Kidney epithelial cell (primary cell): ENCODE measurements at regions not wholly inside any gene's neighbourhood (a gene's known extent, or its start where the extent isn't known, plus 50 kb on each side); places are given as distances from the start of the nearest gene placed in this dataset.
"Not testable (repeated sequence)": the region's sequence is repeated elsewhere in the genome, so short reads cannot be mapped to it uniquely, and the experiment has no call there.

Experiments used
- DNase-seq: peaks from one replicate; pipeline ENCODE4 v3.0.0-alpha.2; 2010; ENCODE audit warnings: low read depth
- H3K27me3 ChIP-seq: 2 replicates; pipeline ENCODE4 v1.6.0; 2011; ENCODE audit warnings: low read length; ENCODE audit not compliant: control insufficient read depth, insufficient read depth
- H3K36me3 ChIP-seq: 2 replicates; pipeline ENCODE4 v1.5.1; 2011; ENCODE audit warnings: low read length; ENCODE audit not compliant: control insufficient read depth, insufficient read depth
- H3K4me3 ChIP-seq: 2 replicates; pipeline ENCODE4 v1.5.1; 2011; ENCODE audit warnings: low read depth, mild to moderate bottlenecking, control low read depth, low read length
- TF ChIP-seq, protein P1 (sequence below): IDR thresholded peaks from 2 replicates; pipeline ENCODE4 v1.5.1; 2011; ENCODE audit warnings: mild to moderate bottlenecking, moderate library complexity, low read length, control low read depth, inconsistent platforms; ENCODE audit not compliant: insufficient read depth, poor library complexity, severe bottlenecking

DNA sequence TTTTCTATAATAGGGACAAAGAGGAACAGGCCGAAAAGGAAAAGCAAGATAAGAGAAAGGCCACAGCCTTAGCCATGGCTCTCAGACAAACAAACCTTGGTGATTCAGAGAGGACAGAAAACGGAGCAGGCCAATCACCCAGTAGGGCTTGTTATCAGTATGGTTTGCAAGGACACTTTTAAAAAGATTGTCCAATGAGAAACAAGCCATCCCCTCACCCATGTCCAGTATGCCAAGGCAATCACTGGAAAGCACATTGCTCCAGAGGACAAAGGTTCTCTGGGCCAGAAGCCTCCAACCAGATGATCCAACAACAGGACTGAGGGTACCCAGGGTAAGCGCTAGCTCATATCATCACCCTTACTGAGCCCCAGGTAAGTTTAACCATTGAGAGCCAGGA is 243.8 kb upstream of the BTG1 start:
- no peaks in the 10 kb centered on the region for H3K36me3 ChIP-seq
- TF ChIP-seq, protein P1, sequence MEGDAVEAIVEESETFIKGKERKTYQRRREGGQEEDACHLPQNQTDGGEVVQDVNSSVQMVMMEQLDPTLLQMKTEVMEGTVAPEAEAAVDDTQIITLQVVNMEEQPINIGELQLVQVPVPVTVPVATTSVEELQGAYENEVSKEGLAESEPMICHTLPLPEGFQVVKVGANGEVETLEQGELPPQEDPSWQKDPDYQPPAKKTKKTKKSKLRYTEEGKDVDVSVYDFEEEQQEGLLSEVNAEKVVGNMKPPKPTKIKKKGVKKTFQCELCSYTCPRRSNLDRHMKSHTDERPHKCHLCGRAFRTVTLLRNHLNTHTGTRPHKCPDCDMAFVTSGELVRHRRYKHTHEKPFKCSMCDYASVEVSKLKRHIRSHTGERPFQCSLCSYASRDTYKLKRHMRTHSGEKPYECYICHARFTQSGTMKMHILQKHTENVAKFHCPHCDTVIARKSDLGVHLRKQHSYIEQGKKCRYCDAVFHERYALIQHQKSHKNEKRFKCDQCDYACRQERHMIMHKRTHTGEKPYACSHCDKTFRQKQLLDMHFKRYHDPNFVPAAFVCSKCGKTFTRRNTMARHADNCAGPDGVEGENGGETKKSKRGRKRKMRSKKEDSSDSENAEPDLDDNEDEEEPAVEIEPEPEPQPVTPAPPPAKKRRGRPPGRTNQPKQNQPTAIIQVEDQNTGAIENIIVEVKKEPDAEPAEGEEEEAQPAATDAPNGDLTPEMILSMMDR: no peak
- no peaks in the 10 kb centered on the region for H3K27me3 ChIP-seq
- no peak overlapping the region for H3K4me3 ChIP-seq
- no peak for DNase-seq

DNA sequence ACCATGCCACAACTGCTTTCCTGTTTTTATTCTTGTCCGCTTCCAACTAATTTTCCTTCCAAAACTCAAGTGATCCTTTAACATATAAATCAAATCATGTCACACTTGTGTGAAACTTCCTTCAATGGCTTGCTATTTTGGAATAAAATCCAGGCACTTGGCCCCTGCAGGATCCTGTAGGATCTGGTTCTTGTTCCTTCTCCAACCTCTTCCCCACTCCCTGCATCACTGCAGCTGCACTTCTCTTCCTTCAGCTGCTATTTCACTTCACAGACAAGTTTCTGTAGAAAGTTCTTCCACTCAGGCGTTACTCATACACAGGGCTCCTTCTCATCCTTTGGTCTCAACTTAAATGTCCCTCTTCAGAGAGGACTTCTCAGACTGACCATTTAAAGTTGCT is 239.7 kb upstream of the BTG1 start:
- TF ChIP-seq, protein P1: no peak
- Histone ChIP-seq H3K27me3 (no peaks in the 10 kb centered on the region), H3K36me3 (no peaks in the 10 kb centered on the region), H3K4me3 (no peak overlapping the region)
- no peak for DNase-seq

DNA sequence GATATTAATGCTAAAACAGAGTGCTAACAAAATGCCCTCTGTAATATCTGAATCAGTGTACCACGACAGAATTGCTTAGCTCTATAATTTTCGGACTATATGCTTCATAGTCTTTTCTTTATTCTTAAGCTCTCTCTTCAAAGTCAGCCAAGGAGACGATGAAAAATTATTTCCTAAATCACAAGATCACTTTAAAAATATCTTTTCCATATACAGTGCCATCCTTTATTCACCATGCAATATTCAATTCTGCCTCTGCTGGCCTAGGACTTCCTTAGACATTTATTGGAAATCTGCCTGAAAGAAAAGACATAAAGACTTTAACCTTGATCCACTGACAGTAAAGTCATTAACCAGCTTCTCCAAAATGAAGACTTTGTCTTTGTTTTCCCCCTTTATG is 238.9 kb upstream of the BTG1 start:
- Histone ChIP-seq H3K4me3 (no peak overlapping the region), H3K27me3 (no peaks in the 10 kb centered on the region), H3K36me3 (no peaks in the 10 kb centered on the region)
- TF ChIP-seq, protein P1: no peak
- no peak for DNase-seq

DNA sequence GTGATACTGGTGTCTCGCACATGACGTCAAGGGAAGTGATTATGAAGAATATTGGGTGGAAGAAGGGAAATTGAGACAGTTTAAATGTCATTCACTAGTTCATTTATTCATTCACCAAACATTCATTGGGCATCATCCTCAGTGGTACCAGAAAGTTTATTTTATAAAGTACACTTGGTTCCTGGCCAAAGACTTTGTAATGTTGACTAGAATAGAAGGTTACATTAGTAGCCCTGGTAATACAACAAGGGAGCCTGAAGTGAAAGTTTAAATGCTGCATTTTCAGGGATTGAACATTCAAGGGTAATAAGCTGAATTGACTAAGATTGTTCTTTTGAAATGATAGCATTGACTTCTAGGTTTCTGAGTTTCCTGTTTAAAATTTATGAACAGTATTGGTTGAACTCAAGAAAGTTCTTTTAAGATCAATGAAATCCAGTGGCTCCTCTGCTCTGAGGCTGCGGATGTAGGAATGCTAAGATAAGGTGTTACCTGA is 236.8 kb upstream of the BTG1 start:
- TF ChIP-seq, protein P1: no peak
- no peaks in the 10 kb centered on the region for H3K36me3 ChIP-seq
- no peak overlapping the region for H3K4me3 ChIP-seq
- no peak for DNase-seq
- no peaks in the 10 kb centered on the region for H3K27me3 ChIP-seq

DNA sequence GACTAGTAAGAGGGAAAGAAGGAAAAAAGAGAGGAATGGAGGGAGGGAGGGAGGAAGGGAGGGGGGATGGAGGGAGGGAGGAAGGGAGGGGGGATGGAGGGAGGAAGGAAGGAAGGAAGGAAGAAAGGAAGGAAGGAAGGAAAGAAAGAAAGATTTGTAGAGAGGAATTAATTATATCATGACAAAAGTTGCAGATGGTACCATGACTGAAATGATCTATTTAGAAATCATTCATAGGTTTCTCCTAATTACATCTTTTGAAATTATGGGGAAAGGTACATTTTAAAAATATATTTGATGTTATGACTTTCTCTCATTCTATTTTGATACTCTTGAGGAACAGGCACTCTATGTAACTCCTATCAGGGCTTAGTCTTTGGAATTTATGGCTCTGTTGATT is 236.2 kb upstream of the BTG1 start:
- Histone ChIP-seq H3K4me3 (no peak overlapping the region), H3K36me3 (no peaks in the 10 kb centered on the region), H3K27me3 (no peaks in the 10 kb centered on the region)
- DNase-seq: no peak
- TF ChIP-seq, protein P1: no peak

DNA sequence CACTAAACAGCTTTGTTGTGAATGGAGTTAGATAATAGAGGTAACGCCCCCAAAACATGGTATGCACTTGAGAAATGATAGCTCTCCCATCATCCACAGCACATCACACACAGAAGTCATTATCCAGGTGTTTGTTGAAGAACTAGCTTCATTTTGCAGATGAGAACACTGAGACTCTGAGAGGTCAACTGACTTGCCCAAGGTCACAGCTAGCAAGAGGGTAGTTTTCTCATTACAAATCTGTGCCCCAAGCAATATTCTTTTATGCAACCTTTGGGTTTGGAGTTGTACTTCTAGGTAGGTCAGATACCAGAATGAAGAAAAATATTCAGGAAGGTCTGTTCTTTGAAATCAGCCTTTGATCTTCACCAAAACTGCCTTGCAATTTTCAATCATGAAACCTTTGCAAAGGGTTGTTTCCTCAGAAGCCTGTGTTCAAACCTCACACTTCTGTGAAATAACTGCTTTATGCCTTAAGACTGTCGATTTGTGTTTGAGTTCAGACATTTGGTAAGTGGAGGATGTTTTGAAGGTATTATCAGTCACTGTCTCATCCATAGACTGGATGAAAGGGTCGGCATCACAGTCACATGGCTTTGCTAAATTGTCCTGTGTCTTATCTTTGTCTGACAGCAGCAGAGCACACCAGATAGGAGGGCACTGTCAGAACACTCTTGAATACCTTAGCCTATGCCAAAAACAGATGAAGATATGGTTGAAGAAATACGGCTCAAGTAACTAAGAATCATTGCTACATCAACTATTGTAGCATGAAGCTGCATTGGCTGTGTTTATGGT is 233.2 kb upstream of the BTG1 start:
- Histone ChIP-seq H3K4me3 (no peak overlapping the region), H3K36me3 (no peaks in the 10 kb centered on the region), H3K27me3 (no peaks in the 10 kb centered on the region)
- no peak for DNase-seq
- TF ChIP-seq, protein P1: no peak

DNA sequence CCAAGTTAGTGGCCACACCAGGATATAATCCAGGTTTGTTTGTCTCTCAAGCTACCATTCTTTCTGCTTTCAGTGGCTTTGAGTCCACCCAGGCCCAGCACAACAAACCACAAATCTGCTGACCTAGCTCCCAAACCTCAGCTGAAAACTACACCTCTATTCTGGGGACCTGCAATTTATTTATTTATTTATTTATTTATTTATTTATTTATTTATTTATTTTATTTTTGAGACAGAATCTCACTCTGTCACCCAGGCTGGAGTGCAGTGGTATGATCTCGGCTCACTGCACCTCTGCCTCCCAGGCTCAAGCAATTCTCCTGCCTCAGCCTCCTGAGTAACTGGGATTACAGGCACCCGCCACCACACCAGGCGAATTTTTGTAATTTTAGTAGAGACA is 229.9 kb upstream of the BTG1 start:
- not testable (repeated sequence) for H3K4me3 ChIP-seq, H3K27me3 ChIP-seq, DNase-seq, H3K36me3 ChIP-seq
